HepG2 (cell line): ENCODE measurements at regions not wholly inside any gene's neighbourhood (a gene's known extent, or its start where the extent isn't known, plus 50 kb on each side); places are given as distances from the start of the nearest gene placed in this dataset.

ENCODE experiments used
- CBX5 ChIP-seq: sonication (generic); formaldehyde crosslinking; IDR thresholded peaks from 2 replicates; pipeline ENCODE4 v1.4.0; 2020; ENCODE audit warnings: missing genetic modification reagents, borderline replicate concordance
- CTCF ChIP-seq: sonication (generic); formaldehyde crosslinking; IDR thresholded peaks from 2 replicates; pipeline ENCODE4 v1.5.0; 2020; ENCODE audit warnings: mild to moderate bottlenecking, missing genetic modification reagents, moderate library complexity
- EZH2 ChIP-seq: conservative IDR thresholded peaks from 2 replicates; pipeline ENCODE4 v1.6.1; 2012; ENCODE audit warnings: mild to moderate bottlenecking, low read depth, low read length, moderate library complexity
- SP140L ChIP-seq: sonication (generic); formaldehyde crosslinking; IDR thresholded peaks from 2 replicates; pipeline ENCODE4 v1.4.0; 2020; ENCODE audit warnings: missing genetic modification reagents, borderline replicate concordance
- ZNF136 ChIP-seq: sonication (generic); formaldehyde crosslinking; IDR thresholded peaks from 2 replicates; pipeline ENCODE4 v1.8.1; 2022; ENCODE audit warnings: low read depth, mild to moderate bottlenecking, moderate library complexity, missing genetic modification reagents
- ZNF350 ChIP-seq: sonication (generic); formaldehyde crosslinking; IDR thresholded peaks from 2 replicates; pipeline ENCODE4 v1.4.0; 2020; ENCODE audit warnings: mild to moderate bottlenecking, low read depth, missing genetic modification reagents, borderline replicate concordance
- ZSCAN30 ChIP-seq: sonication (generic); formaldehyde crosslinking; IDR thresholded peaks from 2 replicates; pipeline ENCODE4 v1.5.0; 2020; ENCODE audit warnings: mild to moderate bottlenecking, missing genetic modification reagents

GRCh38 chr10:36256166-36256565, 614.1 kb upstream of the FZD8 start:
- TF ChIP-seq ZSCAN30 (CRISPR knock-in tag) = no peak
- no peak for TF ChIP-seq CBX5 (CRISPR knock-in tag)
- no peak for TF ChIP-seq ZNF136 (CRISPR knock-in tag)
- no peak for TF ChIP-seq CTCF (CRISPR knock-in tag)
- no peak for TF ChIP-seq ZNF350 (CRISPR knock-in tag)
- no peak for TF ChIP-seq EZH2
- TF ChIP-seq SP140L (CRISPR knock-in tag) = no peak
